Gastrocnemius medialis (tissue), 4 donors: ENCODE measurements at regions not wholly inside any gene's neighbourhood (a gene's known extent, or its start where the extent isn't known, plus 50 kb on each side); places are given as distances from the start of the nearest gene placed in this dataset.

Source experiments
- ATAC-seq, 2 donors: fragments of 150-250 bp; one replicate each; pipeline ENCODE4 v1.9.1; 2016
- DNase-seq, 2 donors: peaks; one replicate each; pipeline ENCODE4 v3.0.0-alpha.2; 2019
- H3K27ac ChIP-seq, 4 donors: fragments of 200-600 bp; sonication (generic); 1 replicate in 1 of 4; 2 replicates in 3 of 4; pipeline ENCODE4 v1.5.1; 2016 to 2018; ENCODE audit warnings: mild to moderate bottlenecking in 2 of 4, moderate library complexity in 1 of 4
- H3K27me3 ChIP-seq, 3 donors: fragments of 200-600 bp; sonication (generic) in 2 of 3; 1 replicate in 1 of 3; 2 replicates in 2 of 3; pipeline versions ENCODE4 v1.5.1 to v1.6.0; 2016 to 2019; ENCODE audit warnings: mild to moderate bottlenecking in 1 of 3, moderate library complexity in 1 of 3
- H3K36me3 ChIP-seq, 2 donors: fragments of 200-600 bp; sonication (generic) in 1 of 2; one replicate each; pipeline ENCODE4 v1.5.1; 2017 to 2018
- H3K4me1 ChIP-seq, 2 donors: fragments of 200-600 bp; sonication (generic) in 1 of 2; one replicate each; pipeline ENCODE4 v1.5.1; 2016 to 2017; ENCODE audit warnings: mild to moderate bottlenecking in 2 of 2
- H3K4me3 ChIP-seq, 4 donors: fragments of 200-600 bp; sonication (generic) in 3 of 4; 1 replicate in 1 of 4; 2 replicates in 3 of 4; pipeline ENCODE4 v1.5.1; 2016 to 2019; ENCODE audit warnings: mild to moderate bottlenecking in 2 of 4
- H3K9me3 ChIP-seq, 3 donors: fragments of 200-600 bp; sonication (generic) in 2 of 3; 1 replicate in 1 of 3; 2 replicates in 2 of 3; pipeline ENCODE4 v1.5.1; 2016 to 2019
- CTCF ChIP-seq, 5 experiments: fragments of 450-650 bp in 3 of 5; fragments of 200-600 bp in 2 of 5; sonication (generic) in 2 of 5; IDR thresholded peaks in 4 of 5; conservative IDR thresholded peaks in 1 of 5; 1 replicate in 4 of 5; 2 replicates in 1 of 5; pipeline ENCODE4 v1.5.1; 2016 to 2019; ENCODE audit warnings: antibody characterized with exemption in 5 of 5, mild to moderate bottlenecking in 3 of 5, moderate library complexity in 3 of 5
- POLR2A ChIP-seq, 2 donors: fragments of 450-650 bp; IDR thresholded peaks; one replicate each; pipeline ENCODE4 v1.6.1; 2017; ENCODE audit warnings: antibody characterized with exemption in 2 of 2, mild to moderate bottlenecking in 2 of 2, moderate library complexity in 2 of 2
- in situ Hi-C, 4 donors: fragments of 200-750 bp; cut with MboI; loops; one replicate each; pipeline versions ENCODE4 v1.15.0 to v1.8.0; 2017; ENCODE audit warnings: low sequenced_read_pairs in 4 of 4
- intact Hi-C: fragments of 100-400 bp; cut with DNase I; formaldehyde crosslinking; loops from one replicate; pipeline ENCODE4 v1.15.1; 2023; ENCODE audit warnings: low total_unique reads

DNA sequence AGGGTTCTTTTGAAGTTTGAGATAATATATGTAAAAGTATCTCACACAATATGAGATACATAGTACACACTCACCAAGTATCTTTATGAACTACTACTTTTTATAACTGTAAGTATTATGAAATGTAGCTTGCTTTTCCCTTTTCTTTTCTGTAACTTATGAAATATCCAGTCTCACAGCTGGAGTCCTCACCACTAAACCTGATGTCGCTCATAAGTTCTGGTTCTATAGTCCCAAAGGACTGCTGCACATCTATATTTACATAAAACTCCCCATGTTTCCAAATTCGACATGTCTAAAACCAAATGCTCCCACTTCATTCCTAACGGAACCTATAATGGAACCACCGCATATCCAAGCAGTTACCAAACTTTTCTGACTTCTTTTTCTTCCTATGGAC, 186.5 kb upstream of the SLC7A11 start:
- Histone ChIP-seq H3K9me3 (no peaks in the 10 kb centered on the region), H3K27me3 (no peaks in the 10 kb centered on the region), H3K27ac (no peak overlapping the region), H3K4me1 (no peaks in the 10 kb centered on the region), H3K4me3 (no peak overlapping the region), H3K36me3 (no peaks in the 10 kb centered on the region)
- TF ChIP-seq CTCF (IDR thresholded peaks at IDR 0.05 in 4 of 5, conservative IDR thresholded peaks at IDR 0.05 in 1 of 5) (no peak), POLR2A (IDR thresholded peaks at IDR 0.05) (no peak)
- DNase-seq (no peak), ATAC-seq (no peak)
- in situ Hi-C loops: no loop called here
- intact Hi-C loops: no loop called here

- Histone ChIP-seq H3K4me3 (no peak overlapping the region), H3K27me3 (no peaks in the 10 kb centered on the region), H3K36me3 (no peaks in the 10 kb centered on the region), H3K4me1 (no peaks in the 10 kb centered on the region), H3K27ac (no peak overlapping the region), H3K9me3 (no peaks in the 10 kb centered on the region)
- ATAC-seq: no peak
- no peak for DNase-seq
- intact Hi-C loops (no loop called here), in situ Hi-C loops (no loop called here)
- no peak for TF ChIP-seq POLR2A (IDR thresholded peaks at IDR 0.05)
- TF ChIP-seq CTCF (IDR thresholded peaks at IDR 0.05 in 4 of 5, conservative IDR thresholded peaks at IDR 0.05 in 1 of 5): no peak
Measured at GRCh38 chr4:138426786-138427185, 184.6 kb upstream of the SLC7A11 start.

- no peaks in the 10 kb centered on the region for H3K36me3 ChIP-seq
- TF ChIP-seq POLR2A (IDR thresholded peaks at IDR 0.05): no peak
- TF ChIP-seq CTCF (IDR thresholded peaks at IDR 0.05 in 4 of 5, conservative IDR thresholded peaks at IDR 0.05 in 1 of 5): no peak
- DNase-seq (no peak), ATAC-seq (no peak)
- no peak overlapping the region for H3K27ac ChIP-seq
- in situ Hi-C loops (no loop called here), intact Hi-C loops (no loop called here)
- H3K4me1 ChIP-seq: no peaks in the 10 kb centered on the region
- no peaks in the 10 kb centered on the region for H3K27me3 ChIP-seq
- H3K4me3 ChIP-seq: no peak overlapping the region
- H3K9me3 ChIP-seq: no peaks in the 10 kb centered on the region
Measured at GRCh38 chr4:138420471-138420870, 178.3 kb upstream of the SLC7A11 start.

- no peak for DNase-seq
- H3K4me3 ChIP-seq: no peak overlapping the region
Measured at GRCh38 chr4:138414202-138414601, 172.1 kb upstream of the SLC7A11 start.

More at GRCh38 chr4:138414202-138414601, 172.1 kb upstream of the SLC7A11 start:
- in situ Hi-C loops (no loop called here), intact Hi-C loops (no loop called here)
- H3K27me3 ChIP-seq: no peaks in the 10 kb centered on the region
- H3K4me1 ChIP-seq: no peaks in the 10 kb centered on the region
- H3K36me3 ChIP-seq: no peaks in the 10 kb centered on the region
- TF ChIP-seq CTCF (IDR thresholded peaks at IDR 0.05 in 4 of 5, conservative IDR thresholded peaks at IDR 0.05 in 1 of 5): no peak
- TF ChIP-seq POLR2A (IDR thresholded peaks at IDR 0.05): no peak
- no peak for ATAC-seq
- H3K27ac ChIP-seq: no peak overlapping the region
- no peaks in the 10 kb centered on the region for H3K9me3 ChIP-seq
